GM23338 (cell line): ENCODE measurements at regions not wholly inside any gene's neighbourhood (a gene's known extent, or its start where the extent isn't known, plus 50 kb on each side); places are given as distances from the start of the nearest gene placed in this dataset.

ENCODE experiments used
- ATAC-seq: fragments of 200-7000 bp; cut with Tn5 transposase; 3 replicates; pipeline ENCODE4 v1.9.1; 2020
- DNase-seq: peaks from one replicate; pipeline ENCODE4 v3.0.0-alpha.2; 2015; ENCODE audit warnings: low spot score
- H2AFZ ChIP-seq: fragments of 200-600 bp; sonication (generic); 2 replicates; pipeline ENCODE4 v1.8.0; 2016; ENCODE audit warnings: antibody characterized with exemption, mild to moderate bottlenecking, moderate library complexity
- H3F3A ChIP-seq: fragments of 200-600 bp; sonication (generic); replicated peaks from 2 replicates; pipeline ENCODE4 v1.8.0; 2017; ENCODE audit warnings: antibody characterized with exemption, mixed run types, low read depth
- H3K27ac ChIP-seq: fragments of 200-600 bp; sonication (generic); 2 replicates; pipeline ENCODE4 v1.6.1; 2016; ENCODE audit warnings: low read depth
- H3K27me3 ChIP-seq: fragments of 200-600 bp; sonication (generic); 2 replicates; pipeline ENCODE4 v1.8.0; 2016; ENCODE audit warnings: mild to moderate bottlenecking, mixed run types, moderate library complexity; ENCODE audit not compliant: insufficient read depth
- H3K36me3 ChIP-seq: fragments of 200-600 bp; sonication (generic); 2 replicates; pipeline ENCODE4 v1.8.0; 2016; ENCODE audit warnings: mild to moderate bottlenecking; ENCODE audit not compliant: insufficient read depth
- H3K4me1 ChIP-seq: fragments of 200-600 bp; sonication (generic); 2 replicates; pipeline ENCODE4 v1.8.0; 2016; ENCODE audit warnings: mild to moderate bottlenecking, moderate library complexity; ENCODE audit not compliant: insufficient read depth
- H3K4me2 ChIP-seq: fragments of 200-600 bp; sonication (generic); 2 replicates; pipeline ENCODE4 v1.7.1; 2017; ENCODE audit warnings: mixed run types
- H3K4me3 ChIP-seq: fragments of 200-600 bp; sonication (generic); 2 replicates; pipeline ENCODE4 v1.6.1; 2016; ENCODE audit warnings: mixed run types
- H3K79me2 ChIP-seq: fragments of 200-600 bp; sonication (generic); replicated peaks from 2 replicates; pipeline ENCODE4 v1.8.0; 2017; ENCODE audit warnings: mild to moderate bottlenecking; ENCODE audit not compliant: insufficient read depth
- H3K9me2 ChIP-seq: fragments of 200-600 bp; sonication (generic); 2 replicates; pipeline ENCODE4 v1.8.0; 2017; ENCODE audit not compliant: insufficient read depth
- H4K20me1 ChIP-seq: fragments of 200-600 bp; sonication (generic); replicated peaks from 2 replicates; pipeline ENCODE4 v1.8.0; 2017; ENCODE audit warnings: mild to moderate bottlenecking; ENCODE audit not compliant: insufficient read depth
- H3K27ac Mint-ChIP-seq: 2 replicates; pipeline ENCODE4 v1.8.0; 2020; ENCODE audit warnings: inconsistent platforms, mild to moderate bottlenecking, moderate library complexity, mixed read lengths
- H3K27me3 Mint-ChIP-seq: 3 replicates; pipeline ENCODE4 v1.8.0; 2022; ENCODE audit warnings: low read depth, mild to moderate bottlenecking, moderate library complexity, mixed read lengths, inconsistent platforms; ENCODE audit not compliant: insufficient read depth, poor library complexity
- H3K36me3 Mint-ChIP-seq: 3 replicates; pipeline ENCODE4 v1.8.0; 2021; ENCODE audit warnings: low read depth, mild to moderate bottlenecking, inconsistent platforms, moderate library complexity, mixed read lengths
- H3K4me1 Mint-ChIP-seq: 3 replicates; pipeline ENCODE4 v1.8.0; 2020; ENCODE audit warnings: mild to moderate bottlenecking, inconsistent platforms, mixed read lengths
- H3K4me3 Mint-ChIP-seq: 3 replicates; pipeline ENCODE4 v1.8.0; 2021; ENCODE audit warnings: moderate library complexity, mild to moderate bottlenecking, inconsistent platforms, mixed read lengths
- H3K9me3 Mint-ChIP-seq: 3 replicates; pipeline ENCODE4 v1.8.0; 2020; ENCODE audit warnings: moderate library complexity, mild to moderate bottlenecking, inconsistent platforms, mixed read lengths
- CREB1 ChIP-seq: fragments of 250-450 bp; sonication (Bioruptor Pico); IDR thresholded peaks from 2 replicates; pipeline ENCODE4 v1.5.0; 2020; ENCODE audit warnings: low read depth, mild to moderate bottlenecking, moderate library complexity
- EZH2 ChIP-seq: fragments of 200-600 bp; sonication (generic); IDR thresholded peaks from one replicate; pipeline ENCODE4 v1.8.0; 2017; ENCODE audit warnings: antibody characterized with exemption, mild to moderate bottlenecking, low read depth; ENCODE audit not compliant: unreplicated experiment
- EZH2phosphoT487 ChIP-seq: fragments of 200-600 bp; sonication (generic); IDR thresholded peaks from one replicate; pipeline ENCODE4 v1.8.1; 2018; ENCODE audit warnings: antibody characterized with exemption; ENCODE audit not compliant: unreplicated experiment
- JUNB ChIP-seq: IDR thresholded peaks from one replicate; pipeline ENCODE4 v1.6.1; 2016; ENCODE audit warnings: antibody characterized with exemption; ENCODE audit not compliant: unreplicated experiment
- POLR2AphosphoS5 ChIP-seq: IDR thresholded peaks from 2 replicates; pipeline ENCODE4 v1.6.1; 2016; ENCODE audit warnings: antibody characterized with exemption, low read depth
- STAT1 ChIP-seq: IDR thresholded peaks from one replicate; pipeline ENCODE4 v1.6.1; 2016; ENCODE audit warnings: antibody characterized with exemption; ENCODE audit not compliant: unreplicated experiment
- ZNF114 ChIP-seq: fragments of 250-450 bp; sonication (Bioruptor Pico); IDR thresholded peaks from 2 replicates; pipeline ENCODE4 v1.5.0; 2020; ENCODE audit warnings: mild to moderate bottlenecking, moderate library complexity
- ZNF331 ChIP-seq: fragments of 250-450 bp; sonication (Bioruptor Pico); IDR thresholded peaks from 2 replicates; pipeline ENCODE4 v1.5.0; 2020; ENCODE audit warnings: low read depth, mild to moderate bottlenecking, moderate library complexity
- TF ChIP-seq, protein P1 (sequence below): IDR thresholded peaks from 2 replicates; pipeline ENCODE4 v1.6.1; 2016; ENCODE audit warnings: antibody characterized with exemption
- TF ChIP-seq, protein P2 (sequence below): fragments of 250-450 bp; sonication (Bioruptor Pico); IDR thresholded peaks from 2 replicates; pipeline ENCODE4 v1.5.0; 2020; ENCODE audit warnings: mild to moderate bottlenecking, moderate library complexity

DNA sequence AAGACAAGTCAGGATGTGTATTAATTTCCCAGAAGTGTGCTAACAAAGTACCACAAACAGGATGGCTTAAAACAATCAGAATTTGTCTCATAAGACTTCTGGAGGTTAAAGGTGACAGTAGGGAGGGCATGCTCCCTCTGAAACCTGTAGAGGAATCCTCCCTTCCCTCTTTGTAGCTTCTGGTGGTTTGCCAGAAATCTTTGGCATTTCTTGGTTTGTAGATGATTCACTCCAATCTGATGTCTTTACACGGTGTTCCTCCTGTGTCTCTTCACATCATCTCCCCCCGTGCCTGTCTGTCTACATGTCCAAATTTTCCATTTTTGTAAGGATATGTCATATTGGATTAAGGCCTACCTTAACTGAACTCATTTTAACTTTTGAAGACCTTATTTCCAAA, 471.5 kb downstream of the ZNF608 start:
- Mint-ChIP-seq H3K4me3 (no peak overlapping the region), H3K36me3 (peaks cover 3% of the 10 kb centered on the region; the same call in 1 of the 3 replicates), H3K27ac (no peak overlapping the region), H3K9me3 (no peaks in the 10 kb centered on the region; the same call in 2 of the 3 replicates), H3K27me3 (no peaks in the 10 kb centered on the region), H3K4me1 (peaks cover 5% of the 10 kb centered on the region; the same call in 2 of the 3 replicates)
- no peak for DNase-seq
- H3K27me3 ChIP-seq = no peaks in the 10 kb centered on the region
- no peaks in the 10 kb centered on the region for H4K20me1 ChIP-seq
- H3F3A ChIP-seq = no peaks in the 10 kb centered on the region
- no peaks in the 10 kb centered on the region for H3K4me1 ChIP-seq
- peaks cover under 1% of the 10 kb centered on the region; the same call in 1 of the 2 replicates for H3K9me2 ChIP-seq
- no peak overlapping the region for H3K4me3 ChIP-seq
- ATAC-seq = no peak
- no peak overlapping the region for H3K4me2 ChIP-seq
- H3K79me2 ChIP-seq = no peaks in the 10 kb centered on the region
- no peaks in the 10 kb centered on the region for H3K36me3 ChIP-seq
- TF ChIP-seq, protein P1, sequence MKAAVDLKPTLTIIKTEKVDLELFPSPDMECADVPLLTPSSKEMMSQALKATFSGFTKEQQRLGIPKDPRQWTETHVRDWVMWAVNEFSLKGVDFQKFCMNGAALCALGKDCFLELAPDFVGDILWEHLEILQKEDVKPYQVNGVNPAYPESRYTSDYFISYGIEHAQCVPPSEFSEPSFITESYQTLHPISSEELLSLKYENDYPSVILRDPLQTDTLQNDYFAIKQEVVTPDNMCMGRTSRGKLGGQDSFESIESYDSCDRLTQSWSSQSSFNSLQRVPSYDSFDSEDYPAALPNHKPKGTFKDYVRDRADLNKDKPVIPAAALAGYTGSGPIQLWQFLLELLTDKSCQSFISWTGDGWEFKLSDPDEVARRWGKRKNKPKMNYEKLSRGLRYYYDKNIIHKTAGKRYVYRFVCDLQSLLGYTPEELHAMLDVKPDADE = no peak
- TF ChIP-seq STAT1 (no peak), EZH2phosphoT487 (no peak), EZH2 (no peak), POLR2AphosphoS5 (no peak), ZNF114 (no peak)
- no peak overlapping the region for H3K27ac ChIP-seq
- no peak overlapping the region for H2AFZ ChIP-seq

DNA sequence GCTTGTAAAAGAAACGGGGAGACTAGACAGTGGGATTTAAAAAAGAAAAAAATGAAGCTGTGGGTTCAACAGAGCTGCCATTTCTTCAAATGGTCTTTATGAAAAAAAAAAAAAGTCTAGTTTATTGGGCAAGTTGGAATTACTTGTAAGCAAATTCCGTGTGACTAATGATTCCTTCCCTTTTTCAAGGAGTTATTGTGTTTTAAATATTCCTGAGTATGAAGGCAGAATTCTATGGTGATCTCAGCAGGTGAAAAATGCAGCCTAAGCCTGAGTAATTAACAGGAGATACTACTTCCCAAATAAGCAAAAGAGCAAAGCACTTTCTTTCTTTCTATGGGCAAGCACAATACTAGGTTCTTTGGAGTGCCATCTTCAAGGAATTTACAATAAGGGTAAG, 481.9 kb downstream of the ZNF608 start:
- no peak for DNase-seq
- no peak overlapping the region for H3K27ac Mint-ChIP-seq
- no peaks in the 10 kb centered on the region for H3K27me3 Mint-ChIP-seq
- no peaks in the 10 kb centered on the region for H3K9me3 Mint-ChIP-seq
- Histone ChIP-seq H3K4me2 (peak overlapping the region; percentile 30; the same call in 1 of the 2 replicates), H3K4me3 (no peak overlapping the region), H3K27ac (no peak overlapping the region), H3K4me1 (peaks cover 37% of the 10 kb centered on the region), H3K27me3 (no peaks in the 10 kb centered on the region), H2AFZ (no peak overlapping the region), H3K9me2 (peaks cover 9% of the 10 kb centered on the region), H3F3A (no peaks in the 10 kb centered on the region), H4K20me1 (no peaks in the 10 kb centered on the region), H3K79me2 (no peaks in the 10 kb centered on the region), H3K36me3 (no peaks in the 10 kb centered on the region)
- H3K4me3 Mint-ChIP-seq = no peak overlapping the region
- H3K36me3 Mint-ChIP-seq = peaks cover 6% of the 10 kb centered on the region; the same call in 1 of the 3 replicates
- no peak for ATAC-seq
- H3K4me1 Mint-ChIP-seq = peaks cover 5% of the 10 kb centered on the region
- TF ChIP-seq, protein P2, sequence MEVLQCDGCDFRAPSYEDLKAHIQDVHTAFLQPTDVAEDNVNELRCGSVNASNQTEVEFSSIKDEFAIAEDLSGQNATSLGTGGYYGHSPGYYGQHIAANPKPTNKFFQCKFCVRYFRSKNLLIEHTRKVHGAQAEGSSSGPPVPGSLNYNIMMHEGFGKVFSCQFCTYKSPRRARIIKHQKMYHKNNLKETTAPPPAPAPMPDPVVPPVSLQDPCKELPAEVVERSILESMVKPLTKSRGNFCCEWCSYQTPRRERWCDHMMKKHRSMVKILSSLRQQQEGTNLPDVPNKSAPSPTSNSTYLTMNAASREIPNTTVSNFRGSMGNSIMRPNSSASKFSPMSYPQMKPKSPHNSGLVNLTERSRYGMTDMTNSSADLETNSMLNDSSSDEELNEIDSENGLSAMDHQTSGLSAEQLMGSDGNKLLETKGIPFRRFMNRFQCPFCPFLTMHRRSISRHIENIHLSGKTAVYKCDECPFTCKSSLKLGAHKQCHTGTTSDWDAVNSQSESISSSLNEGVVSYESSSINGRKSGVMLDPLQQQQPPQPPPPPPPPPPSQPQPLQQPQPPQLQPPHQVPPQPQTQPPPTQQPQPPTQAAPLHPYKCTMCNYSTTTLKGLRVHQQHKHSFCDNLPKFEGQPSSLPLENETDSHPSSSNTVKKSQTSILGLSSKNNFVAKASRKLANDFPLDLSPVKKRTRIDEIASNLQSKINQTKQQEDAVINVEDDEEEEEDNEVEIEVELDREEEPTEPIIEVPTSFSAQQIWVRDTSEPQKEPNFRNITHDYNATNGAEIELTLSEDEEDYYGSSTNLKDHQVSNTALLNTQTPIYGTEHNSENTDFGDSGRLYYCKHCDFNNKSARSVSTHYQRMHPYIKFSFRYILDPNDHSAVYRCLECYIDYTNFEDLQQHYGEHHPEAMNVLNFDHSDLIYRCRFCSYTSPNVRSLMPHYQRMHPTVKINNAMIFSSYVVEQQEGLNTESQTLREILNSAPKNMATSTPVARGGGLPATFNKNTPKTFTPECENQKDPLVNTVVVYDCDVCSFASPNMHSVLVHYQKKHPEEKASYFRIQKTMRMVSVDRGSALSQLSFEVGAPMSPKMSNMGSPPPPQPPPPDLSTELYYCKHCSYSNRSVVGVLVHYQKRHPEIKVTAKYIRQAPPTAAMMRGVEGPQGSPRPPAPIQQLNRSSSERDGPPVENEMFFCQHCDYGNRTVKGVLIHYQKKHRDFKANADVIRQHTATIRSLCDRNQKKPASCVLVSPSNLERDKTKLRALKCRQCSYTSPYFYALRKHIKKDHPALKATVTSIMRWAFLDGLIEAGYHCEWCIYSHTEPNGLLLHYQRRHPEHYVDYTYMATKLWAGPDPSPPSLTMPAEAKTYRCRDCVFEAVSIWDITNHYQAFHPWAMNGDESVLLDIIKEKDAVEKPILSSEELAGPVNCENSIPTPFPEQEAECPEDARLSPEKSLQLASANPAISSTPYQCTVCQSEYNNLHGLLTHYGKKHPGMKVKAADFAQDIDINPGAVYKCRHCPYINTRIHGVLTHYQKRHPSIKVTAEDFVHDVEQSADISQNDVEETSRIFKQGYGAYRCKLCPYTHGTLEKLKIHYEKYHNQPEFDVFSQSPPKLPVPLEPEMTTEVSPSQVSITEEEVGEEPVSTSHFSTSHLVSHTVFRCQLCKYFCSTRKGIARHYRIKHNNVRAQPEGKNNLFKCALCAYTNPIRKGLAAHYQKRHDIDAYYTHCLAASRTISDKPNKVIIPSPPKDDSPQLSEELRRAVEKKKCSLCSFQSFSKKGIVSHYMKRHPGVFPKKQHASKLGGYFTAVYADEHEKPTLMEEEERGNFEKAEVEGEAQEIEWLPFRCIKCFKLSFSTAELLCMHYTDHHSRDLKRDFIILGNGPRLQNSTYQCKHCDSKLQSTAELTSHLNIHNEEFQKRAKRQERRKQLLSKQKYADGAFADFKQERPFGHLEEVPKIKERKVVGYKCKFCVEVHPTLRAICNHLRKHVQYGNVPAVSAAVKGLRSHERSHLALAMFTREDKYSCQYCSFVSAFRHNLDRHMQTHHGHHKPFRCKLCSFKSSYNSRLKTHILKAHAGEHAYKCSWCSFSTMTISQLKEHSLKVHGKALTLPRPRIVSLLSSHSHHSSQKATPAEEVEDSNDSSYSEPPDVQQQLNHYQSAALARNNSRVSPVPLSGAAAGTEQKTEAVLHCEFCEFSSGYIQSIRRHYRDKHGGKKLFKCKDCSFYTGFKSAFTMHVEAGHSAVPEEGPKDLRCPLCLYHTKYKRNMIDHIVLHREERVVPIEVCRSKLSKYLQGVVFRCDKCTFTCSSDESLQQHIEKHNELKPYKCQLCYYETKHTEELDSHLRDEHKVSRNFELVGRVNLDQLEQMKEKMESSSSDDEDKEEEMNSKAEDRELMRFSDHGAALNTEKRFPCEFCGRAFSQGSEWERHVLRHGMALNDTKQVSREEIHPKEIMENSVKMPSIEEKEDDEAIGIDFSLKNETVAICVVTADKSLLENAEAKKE (CRISPR knock-in tag) = no peak
- TF ChIP-seq POLR2AphosphoS5 (no peak), CREB1 (CRISPR knock-in tag) (no peak), ZNF331 (CRISPR knock-in tag) (no peak), EZH2phosphoT487 (no peak), ZNF114 (no peak), JUNB (no peak), STAT1 (no peak), EZH2 (no peak)
- TF ChIP-seq, protein P1 = no peak
